WTC11 (cell line): ENCODE measurements at regions not wholly inside any gene's neighbourhood (a gene's known extent, or its start where the extent isn't known, plus 50 kb on each side); places are given as distances from the start of the nearest gene placed in this dataset.

Experiments
- ATAC-seq: fragments of 200-7000 bp; cut with Tn5 transposase; 2 replicates; pipeline ENCODE4 v1.10.0; 2021; ENCODE audit warnings: mild to moderate bottlenecking, moderate library complexity
- CTCF ChIA-PET: fragments of 300-600 bp; sonication (Branson Sonifier 250); formaldehyde crosslinking; loops from one replicate; lab custom pipeline; 2021; ENCODE audit warnings: antibody characterized with exemption; lab: Charles Lee
- POLR2A ChIA-PET: fragments of 350-600 bp; sonication (Branson Sonifier 250); formaldehyde crosslinking; loops from one replicate; lab custom pipeline; 2021; ENCODE audit warnings: antibody characterized with exemption; lab: Charles Lee
- DNase-seq: peaks from one replicate; pipeline ENCODE4 v3.0.0; 2021; ENCODE audit warnings: low spot score
- H3K27ac Mint-ChIP-seq: 2 replicates; pipeline ENCODE4 v1.8.0; 2021; ENCODE audit warnings: mixed read lengths
- H3K27me3 Mint-ChIP-seq: 2 replicates; pipeline ENCODE4 v1.8.0; 2021; ENCODE audit warnings: low read depth, mild to moderate bottlenecking, moderate library complexity, mixed read lengths
- H3K36me3 Mint-ChIP-seq: 2 replicates; pipeline ENCODE4 v1.8.0; 2021; ENCODE audit warnings: mixed read lengths
- H3K4me1 Mint-ChIP-seq: 2 replicates; pipeline ENCODE4 v1.8.0; 2022; ENCODE audit warnings: mixed read lengths
- H3K4me3 Mint-ChIP-seq: 2 replicates; pipeline ENCODE4 v1.8.0; 2021; ENCODE audit warnings: mild to moderate bottlenecking, moderate library complexity, mixed read lengths
- H3K9me3 Mint-ChIP-seq: 2 replicates; pipeline ENCODE4 v1.8.0; 2021; ENCODE audit warnings: mixed read lengths
- ATF3 ChIP-seq: sonication (generic); formaldehyde crosslinking; conservative IDR thresholded peaks from 2 replicates; pipeline ENCODE4 v1.8.1; 2022; ENCODE audit warnings: mild to moderate bottlenecking, missing genetic modification reagents
- CREM ChIP-seq: sonication (generic); formaldehyde crosslinking; IDR thresholded peaks from 2 replicates; pipeline ENCODE4 v1.8.1; 2022; ENCODE audit warnings: mild to moderate bottlenecking, missing genetic modification reagents, moderate library complexity
- ESRRA ChIP-seq: sonication (generic); formaldehyde crosslinking; IDR thresholded peaks from 2 replicates; pipeline ENCODE4 v1.8.1; 2022; ENCODE audit warnings: mild to moderate bottlenecking, missing genetic modification reagents, borderline replicate concordance
- FOXP1 ChIP-seq: sonication (generic); formaldehyde crosslinking; IDR thresholded peaks from 2 replicates; pipeline ENCODE4 v1.8.0; 2022; ENCODE audit warnings: missing genetic modification reagents, mild to moderate bottlenecking, moderate library complexity, borderline replicate concordance
- GRHL2 ChIP-seq: fragments of 250-450 bp; sonication (Bioruptor Pico); IDR thresholded peaks from 2 replicates; pipeline ENCODE4 v1.8.0; 2022; ENCODE audit warnings: mild to moderate bottlenecking, moderate library complexity; ENCODE audit not compliant: insufficient replicate concordance, severe bottlenecking
- JUN ChIP-seq: sonication (generic); formaldehyde crosslinking; IDR thresholded peaks from 2 replicates; pipeline ENCODE4 v1.8.0; 2023; ENCODE audit warnings: mild to moderate bottlenecking, missing genetic modification reagents
- NFYB ChIP-seq: sonication (generic); formaldehyde crosslinking; conservative IDR thresholded peaks from 2 replicates; pipeline ENCODE4 v1.8.0; 2022; ENCODE audit warnings: low read depth, missing genetic modification reagents
- OVOL2 ChIP-seq: fragments of 250-450 bp; sonication (Bioruptor Pico); IDR thresholded peaks from 2 replicates; pipeline ENCODE4 v1.9.0; 2021; ENCODE audit warnings: mild to moderate bottlenecking, borderline replicate concordance
- STAT6 ChIP-seq: sonication (generic); formaldehyde crosslinking; conservative IDR thresholded peaks from 2 replicates; pipeline ENCODE4 v1.8.1; 2023; ENCODE audit warnings: mild to moderate bottlenecking, low read depth, missing genetic modification reagents, moderate library complexity
- TEAD4 ChIP-seq: sonication (generic); formaldehyde crosslinking; IDR thresholded peaks from 2 replicates; pipeline ENCODE4 v1.8.0; 2022; ENCODE audit warnings: mild to moderate bottlenecking, missing genetic modification reagents
- TP53 ChIP-seq: sonication (generic); formaldehyde crosslinking; IDR thresholded peaks from 2 replicates; pipeline ENCODE4 v1.8.1; 2023; ENCODE audit warnings: mild to moderate bottlenecking, missing genetic modification reagents
- ZNF121 ChIP-seq: sonication (generic); formaldehyde crosslinking; IDR thresholded peaks from 2 replicates; pipeline ENCODE4 v1.8.0; 2023; ENCODE audit warnings: missing genetic modification reagents
- ZNF219 ChIP-seq: sonication (generic); formaldehyde crosslinking; IDR thresholded peaks from 2 replicates; pipeline ENCODE4 v1.8.0; 2023; ENCODE audit warnings: missing genetic modification reagents, mild to moderate bottlenecking, borderline replicate concordance
- ZNF263 ChIP-seq: sonication (generic); formaldehyde crosslinking; IDR thresholded peaks from 2 replicates; pipeline ENCODE4 v1.8.1; 2022; ENCODE audit warnings: low read depth, mild to moderate bottlenecking, moderate library complexity, missing genetic modification reagents
- ZSCAN18 ChIP-seq: fragments of 250-450 bp; sonication (Bioruptor Pico); IDR thresholded peaks from 2 replicates; pipeline ENCODE4 v2.1.2; 2022; ENCODE audit warnings: mild to moderate bottlenecking, moderate library complexity
- TF ChIP-seq, protein P1 (sequence below): sonication (generic); formaldehyde crosslinking; IDR thresholded peaks from 2 replicates; pipeline ENCODE4 v1.8.1; 2023; ENCODE audit warnings: mild to moderate bottlenecking, missing genetic modification reagents
- TF ChIP-seq, protein P2 (sequence below): sonication (generic); formaldehyde crosslinking; IDR thresholded peaks from 2 replicates; pipeline ENCODE4 v1.8.0; 2022; ENCODE audit warnings: mild to moderate bottlenecking, missing genetic modification reagents

GRCh38 chr11:70002433-70002832, 75.7 kb upstream of the ANO1 start:
- ChIA-PET CTCF (interaction anchor here (1.2 kb wide), 1 partner anchor 175 kb away, joined by 3 read pairs; no protein-coding TSS in a partner anchor), POLR2A (interaction anchor here (0.7 kb wide), 1 partner anchor 152 kb away, joined by 3 read pairs; no protein-coding TSS in a partner anchor)
- Mint-ChIP-seq H3K4me1 (peaks cover 20% of the 10 kb centered on the region), H3K27me3 (peaks cover 76% of the 10 kb centered on the region), H3K9me3 (no peaks in the 10 kb centered on the region; the same call in 1 of the 2 replicates), H3K27ac (no peak overlapping the region), H3K4me3 (no peak overlapping the region), H3K36me3 (no peaks in the 10 kb centered on the region)
- TF ChIP-seq ZNF263: no peak
- no peak for TF ChIP-seq NFYB (CRISPR knock-in tag)
- TF ChIP-seq, protein P1, sequence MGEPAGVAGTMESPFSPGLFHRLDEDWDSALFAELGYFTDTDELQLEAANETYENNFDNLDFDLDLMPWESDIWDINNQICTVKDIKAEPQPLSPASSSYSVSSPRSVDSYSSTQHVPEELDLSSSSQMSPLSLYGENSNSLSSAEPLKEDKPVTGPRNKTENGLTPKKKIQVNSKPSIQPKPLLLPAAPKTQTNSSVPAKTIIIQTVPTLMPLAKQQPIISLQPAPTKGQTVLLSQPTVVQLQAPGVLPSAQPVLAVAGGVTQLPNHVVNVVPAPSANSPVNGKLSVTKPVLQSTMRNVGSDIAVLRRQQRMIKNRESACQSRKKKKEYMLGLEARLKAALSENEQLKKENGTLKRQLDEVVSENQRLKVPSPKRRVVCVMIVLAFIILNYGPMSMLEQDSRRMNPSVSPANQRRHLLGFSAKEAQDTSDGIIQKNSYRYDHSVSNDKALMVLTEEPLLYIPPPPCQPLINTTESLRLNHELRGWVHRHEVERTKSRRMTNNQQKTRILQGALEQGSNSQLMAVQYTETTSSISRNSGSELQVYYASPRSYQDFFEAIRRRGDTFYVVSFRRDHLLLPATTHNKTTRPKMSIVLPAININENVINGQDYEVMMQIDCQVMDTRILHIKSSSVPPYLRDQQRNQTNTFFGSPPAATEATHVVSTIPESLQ (CRISPR knock-in tag): no peak
- TF ChIP-seq OVOL2 (CRISPR knock-in tag): no peak
- TF ChIP-seq FOXP1 (CRISPR knock-in tag): no peak
- no peak for DNase-seq
- ATAC-seq: no peak

GRCh38 chr11:70005107-70005818, 72.9 kb upstream of the ANO1 start:
- no peak for TF ChIP-seq GRHL2 (CRISPR knock-in tag)
- H3K36me3 Mint-ChIP-seq: no peaks in the 10 kb centered on the region
- peaks cover 48% of the 10 kb centered on the region for H3K27me3 Mint-ChIP-seq
- peaks cover 6% of the 10 kb centered on the region for H3K4me1 Mint-ChIP-seq
- no peak overlapping the region for H3K27ac Mint-ChIP-seq
- ChIA-PET POLR2A (no interaction called here), CTCF (interaction anchor here (1.0 kb wide), 1 partner anchor 40 kb away, joined by 4 read pairs; no protein-coding TSS in a partner anchor)
- H3K4me3 Mint-ChIP-seq: no peak overlapping the region
- DNase-seq: no peak
- no peak for ATAC-seq
- H3K9me3 Mint-ChIP-seq: no peaks in the 10 kb centered on the region

DNA sequence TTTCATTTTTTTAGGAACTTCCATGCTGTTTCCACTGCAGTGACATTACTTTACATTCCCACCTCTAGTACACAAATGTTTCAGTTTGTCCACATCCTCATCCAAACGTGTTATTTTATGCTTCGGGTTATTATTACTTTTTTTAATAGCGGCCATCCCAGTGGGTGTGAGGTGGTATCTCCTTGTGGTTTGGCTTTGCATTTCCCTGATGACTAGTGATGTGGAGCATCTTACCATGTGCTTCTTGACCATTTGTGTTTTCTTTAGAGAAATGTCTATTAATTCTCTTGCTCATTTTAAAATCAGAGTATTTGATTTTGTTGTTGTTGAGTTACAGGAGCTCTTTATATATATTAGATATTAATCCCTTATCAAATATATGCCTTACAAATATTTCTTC, 70.3 kb upstream of the ANO1 start:
- Mint-ChIP-seq H3K4me1 (no peaks in the 10 kb centered on the region), H3K36me3 (no peaks in the 10 kb centered on the region), H3K27me3 (peaks cover 23% of the 10 kb centered on the region), H3K4me3 (no peak overlapping the region), H3K27ac (no peak overlapping the region), H3K9me3 (no peaks in the 10 kb centered on the region)
- TF ChIP-seq JUN (CRISPR knock-in tag) (no peak), ESRRA (CRISPR knock-in tag) (no peak), TP53 (no peak), CREM (CRISPR knock-in tag) (no peak), STAT6 (CRISPR knock-in tag) (no peak), TEAD4 (CRISPR knock-in tag) (no peak), ZNF219 (CRISPR knock-in tag) (no peak), ATF3 (CRISPR knock-in tag) (no peak), ZSCAN18 (CRISPR knock-in tag) (no peak), ZNF121 (no peak)
- TF ChIP-seq, protein P2, sequence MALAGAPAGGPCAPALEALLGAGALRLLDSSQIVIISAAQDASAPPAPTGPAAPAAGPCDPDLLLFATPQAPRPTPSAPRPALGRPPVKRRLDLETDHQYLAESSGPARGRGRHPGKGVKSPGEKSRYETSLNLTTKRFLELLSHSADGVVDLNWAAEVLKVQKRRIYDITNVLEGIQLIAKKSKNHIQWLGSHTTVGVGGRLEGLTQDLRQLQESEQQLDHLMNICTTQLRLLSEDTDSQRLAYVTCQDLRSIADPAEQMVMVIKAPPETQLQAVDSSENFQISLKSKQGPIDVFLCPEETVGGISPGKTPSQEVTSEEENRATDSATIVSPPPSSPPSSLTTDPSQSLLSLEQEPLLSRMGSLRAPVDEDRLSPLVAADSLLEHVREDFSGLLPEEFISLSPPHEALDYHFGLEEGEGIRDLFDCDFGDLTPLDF: no peak
- CTCF ChIA-PET: no interaction called here
- ATAC-seq (no peak), DNase-seq (no peak)
- POLR2A ChIA-PET: no interaction called here
